Mucosa of descending colon (tissue), 3 donors: ENCODE measurements at regions not wholly inside any gene's neighbourhood (a gene's known extent, or its start where the extent isn't known, plus 50 kb on each side); places are given as distances from the start of the nearest gene placed in this dataset.

Experiments used
- ATAC-seq: fragments of 200-7000 bp; cut with Tn5 transposase; one replicate; pipeline ENCODE4 v1.9.1; 2020; ENCODE audit warnings: mild to moderate bottlenecking, moderate library complexity
- DNase-seq, 3 donors: peaks; one replicate each; pipeline ENCODE4 v3.0.0-alpha.2; 2020
- H3K36me3 ChIP-seq: fragments of 200-600 bp; one replicate; pipeline ENCODE4 v1.8.0; 2021; ENCODE audit warnings: low read depth, mild to moderate bottlenecking
- H3K4me1 ChIP-seq: fragments of 200-600 bp; one replicate; pipeline ENCODE4 v1.8.0; 2021; ENCODE audit warnings: low read depth, mild to moderate bottlenecking
- H3K4me3 ChIP-seq: fragments of 200-600 bp; one replicate; pipeline ENCODE4 v1.8.0; 2021; ENCODE audit warnings: mild to moderate bottlenecking
- H3K9me3 ChIP-seq: fragments of 200-600 bp; one replicate; pipeline ENCODE4 v1.8.0; 2021; ENCODE audit warnings: mild to moderate bottlenecking
- CTCF ChIP-seq: fragments of 200-600 bp; IDR thresholded peaks from one replicate; pipeline ENCODE4 v1.8.0; 2022; ENCODE audit warnings: antibody characterized with exemption, mild to moderate bottlenecking
- intact Hi-C, 2 donors: fragments of 100-400 bp; cut with DNase I in 1 of 2; cut with micrococcal nuclease in 1 of 2; formaldehyde crosslinking; loops; one replicate each; pipeline versions ENCODE4 v1.11.0 to v1.11.1; 2022; cut with DNase I, micrococcal nuclease
- donor health status: DM: no; HTN: no; CAD: no; lungs with moderate emphysema.
- donor health status: DM: no; HTN: no; CAD: no.
- donor health status: DM: no; HTN: yes; CAD: no.

GRCh38 chr14:87055007-87055406 is 938.0 kb downstream of the GALC start:
- H3K4me1 ChIP-seq: no peaks in the 10 kb centered on the region
- H3K4me3 ChIP-seq: no peak overlapping the region
- no peak for DNase-seq
- intact Hi-C loops: no loop called here
- ATAC-seq: no peak
- H3K9me3 ChIP-seq: peaks cover 22% of the 10 kb centered on the region
- H3K36me3 ChIP-seq: no peaks in the 10 kb centered on the region
- no peak for TF ChIP-seq CTCF

- no peak for TF ChIP-seq CTCF
- Histone ChIP-seq H3K4me1 (no peaks in the 10 kb centered on the region), H3K9me3 (peaks cover 14% of the 10 kb centered on the region), H3K36me3 (no peaks in the 10 kb centered on the region), H3K4me3 (no peak overlapping the region)
- ATAC-seq (no peak), DNase-seq (no peak)
- intact Hi-C loops: no loop called here
Observed at GRCh38 chr14:87052646-87053225, 940.2 kb downstream of the GALC start.

- intact Hi-C loops: no loop called here
- ATAC-seq: no peak
- no peak for TF ChIP-seq CTCF
- no peak for DNase-seq
- no peaks in the 10 kb centered on the region for H3K36me3 ChIP-seq
- peaks cover 14% of the 10 kb centered on the region for H3K9me3 ChIP-seq
- no peaks in the 10 kb centered on the region for H3K4me1 ChIP-seq
- H3K4me3 ChIP-seq: no peak overlapping the region
Observed at GRCh38 chr14:87050421-87050820, 942.6 kb downstream of the GALC start.

GRCh38 chr14:87049950-87050349 is 943.0 kb downstream of the GALC start:
- no peak for TF ChIP-seq CTCF
- H3K9me3 ChIP-seq: peaks cover 17% of the 10 kb centered on the region
- no peak for DNase-seq
- no peak for ATAC-seq
- H3K4me3 ChIP-seq: no peak overlapping the region
- intact Hi-C loops: no loop called here
- H3K36me3 ChIP-seq: no peaks in the 10 kb centered on the region
- H3K4me1 ChIP-seq: no peaks in the 10 kb centered on the region

GRCh38 chr14:87046960-87047359 is 946.0 kb downstream of the GALC start:
- DNase-seq (no peak), ATAC-seq (no peak)
- no peak for TF ChIP-seq CTCF
- no peak overlapping the region for H3K4me3 ChIP-seq
- intact Hi-C loops: no loop called here
- no peaks in the 10 kb centered on the region for H3K36me3 ChIP-seq
- H3K9me3 ChIP-seq: peaks cover 22% of the 10 kb centered on the region
- no peaks in the 10 kb centered on the region for H3K4me1 ChIP-seq

- ATAC-seq: no peak
- H3K9me3 ChIP-seq: peaks cover 22% of the 10 kb centered on the region
- intact Hi-C loops: no loop called here
- H3K4me1 ChIP-seq: no peaks in the 10 kb centered on the region
- no peaks in the 10 kb centered on the region for H3K36me3 ChIP-seq
- no peak overlapping the region for H3K4me3 ChIP-seq
- no peak for DNase-seq
- no peak for TF ChIP-seq CTCF
Observed at GRCh38 chr14:87045956-87046355, 947.0 kb downstream of the GALC start.
